ENCODE measurements at regions not wholly inside any gene's neighbourhood (a gene's known extent, or its start where the extent isn't known, plus 50 kb on each side); places are given as distances from the start of the nearest gene placed in this dataset.

DNA sequence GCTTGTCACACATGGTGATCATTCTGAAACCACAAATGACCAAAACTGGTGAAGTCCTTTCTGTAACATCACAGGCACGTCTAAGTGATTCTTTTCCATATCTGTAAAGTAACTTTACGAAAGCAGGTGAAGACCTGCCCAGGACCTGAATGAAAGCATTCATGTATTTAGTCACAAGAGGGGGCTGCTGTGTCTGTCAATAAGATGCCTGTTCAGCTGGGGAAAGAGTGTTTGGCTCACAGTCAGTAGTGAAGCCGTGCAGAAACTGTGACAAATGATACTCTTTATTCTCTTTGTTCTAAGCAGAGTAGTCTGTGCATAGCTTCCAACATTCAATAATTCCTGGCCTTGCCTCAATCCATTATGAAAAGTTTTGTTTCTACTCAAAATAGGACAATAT is 373.5 kb upstream of the OR4E1 start:
- Histone ChIP-seq H3K27me3 (no peaks in the 10 kb centered on the region), H3K36me3 (no peaks in the 10 kb centered on the region), H3K4me3 (no peak overlapping the region), H3K9me3 (ENCODE audit: low read depth) (no peaks in the 10 kb centered on the region), H3K27ac (no peak overlapping the region), H3K4me1 (ENCODE audit: low read depth) (no peaks in the 10 kb centered on the region)
- peak in 1 of 2 donors; percentile 62 for DNase-seq (ENCODE audit: low read depth in 1 of 2, low spot score in 1 of 2)
- TF ChIP-seq, protein P1, sequence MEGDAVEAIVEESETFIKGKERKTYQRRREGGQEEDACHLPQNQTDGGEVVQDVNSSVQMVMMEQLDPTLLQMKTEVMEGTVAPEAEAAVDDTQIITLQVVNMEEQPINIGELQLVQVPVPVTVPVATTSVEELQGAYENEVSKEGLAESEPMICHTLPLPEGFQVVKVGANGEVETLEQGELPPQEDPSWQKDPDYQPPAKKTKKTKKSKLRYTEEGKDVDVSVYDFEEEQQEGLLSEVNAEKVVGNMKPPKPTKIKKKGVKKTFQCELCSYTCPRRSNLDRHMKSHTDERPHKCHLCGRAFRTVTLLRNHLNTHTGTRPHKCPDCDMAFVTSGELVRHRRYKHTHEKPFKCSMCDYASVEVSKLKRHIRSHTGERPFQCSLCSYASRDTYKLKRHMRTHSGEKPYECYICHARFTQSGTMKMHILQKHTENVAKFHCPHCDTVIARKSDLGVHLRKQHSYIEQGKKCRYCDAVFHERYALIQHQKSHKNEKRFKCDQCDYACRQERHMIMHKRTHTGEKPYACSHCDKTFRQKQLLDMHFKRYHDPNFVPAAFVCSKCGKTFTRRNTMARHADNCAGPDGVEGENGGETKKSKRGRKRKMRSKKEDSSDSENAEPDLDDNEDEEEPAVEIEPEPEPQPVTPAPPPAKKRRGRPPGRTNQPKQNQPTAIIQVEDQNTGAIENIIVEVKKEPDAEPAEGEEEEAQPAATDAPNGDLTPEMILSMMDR (IDR thresholded peaks at IDR 0.05; ENCODE audit: low read depth, low read length) = no peak

DNA sequence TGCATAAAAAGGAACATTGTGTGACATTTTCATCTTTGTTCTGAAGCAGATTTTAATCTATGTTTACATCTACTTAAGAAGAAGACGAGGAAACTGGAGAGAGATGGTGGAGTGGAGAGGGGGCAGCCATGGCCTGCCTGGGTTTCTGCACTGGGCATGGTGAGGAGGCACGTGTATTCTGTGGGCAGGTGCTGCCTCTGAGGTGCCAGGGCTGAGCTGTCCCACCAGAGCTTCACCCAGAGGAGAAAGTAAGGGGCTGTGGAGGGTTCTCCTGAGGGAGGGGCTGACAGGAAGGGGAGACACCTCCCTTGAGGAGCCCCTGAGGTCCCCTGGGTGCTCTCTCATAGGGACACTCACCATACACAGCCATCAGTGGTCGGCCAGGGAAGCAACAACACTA is 372.4 kb upstream of the OR4E1 start:
- DNase-seq (ENCODE audit: low read depth in 1 of 2, low spot score in 1 of 2) = no peak
- H3K27ac ChIP-seq = no peak overlapping the region
- H3K4me3 ChIP-seq = no peak overlapping the region
- no peaks in the 10 kb centered on the region for H3K4me1 ChIP-seq (ENCODE audit: low read depth)
- TF ChIP-seq, protein P1 (IDR thresholded peaks at IDR 0.05; ENCODE audit: low read depth, low read length) = no peak
- no peaks in the 10 kb centered on the region for H3K36me3 ChIP-seq
- H3K27me3 ChIP-seq = peaks cover 4% of the 10 kb centered on the region
- no peaks in the 10 kb centered on the region for H3K9me3 ChIP-seq (ENCODE audit: low read depth)

DNA sequence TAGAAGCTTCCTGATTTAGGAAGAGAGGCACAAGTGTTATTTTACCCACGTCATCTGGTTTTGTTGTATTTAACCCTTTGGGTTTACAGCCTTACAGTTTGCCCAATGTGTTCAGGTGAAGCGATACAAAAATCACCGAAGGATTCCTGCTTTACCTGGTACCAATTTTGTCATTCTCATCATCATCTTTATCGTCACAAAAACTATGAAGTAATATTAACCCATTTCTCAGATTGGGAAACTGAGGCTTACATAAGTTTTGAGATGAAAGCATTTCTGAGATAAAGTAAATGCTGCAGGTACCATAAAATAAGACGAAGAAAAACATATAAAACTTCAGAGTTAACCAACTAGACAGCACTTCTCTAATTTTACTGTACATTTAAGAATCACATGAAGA is 370.6 kb upstream of the OR4E1 start:
- no peaks in the 10 kb centered on the region for H3K36me3 ChIP-seq
- H3K27me3 ChIP-seq = peaks cover 4% of the 10 kb centered on the region
- H3K27ac ChIP-seq = no peak overlapping the region
- no peak for DNase-seq (ENCODE audit: low read depth in 1 of 2, low spot score in 1 of 2)
- H3K9me3 ChIP-seq (ENCODE audit: low read depth) = no peaks in the 10 kb centered on the region
- H3K4me1 ChIP-seq (ENCODE audit: low read depth) = no peaks in the 10 kb centered on the region
- no peak overlapping the region for H3K4me3 ChIP-seq
- TF ChIP-seq, protein P1 (IDR thresholded peaks at IDR 0.05; ENCODE audit: low read depth, low read length) = no peak

DNA sequence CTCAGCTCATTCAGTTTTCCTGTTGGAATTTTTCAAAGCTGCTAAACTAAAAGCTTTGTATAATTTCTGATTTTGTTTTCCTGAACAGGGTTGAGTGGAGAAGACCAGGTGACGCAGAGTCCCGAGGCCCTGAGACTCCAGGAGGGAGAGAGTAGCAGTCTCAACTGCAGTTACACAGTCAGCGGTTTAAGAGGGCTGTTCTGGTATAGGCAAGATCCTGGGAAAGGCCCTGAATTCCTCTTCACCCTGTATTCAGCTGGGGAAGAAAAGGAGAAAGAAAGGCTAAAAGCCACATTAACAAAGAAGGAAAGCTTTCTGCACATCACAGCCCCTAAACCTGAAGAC is 367.1 kb upstream of the OR4E1 start:
- no peak for DNase-seq (ENCODE audit: low read depth in 1 of 2, low spot score in 1 of 2)
- Histone ChIP-seq H3K9me3 (ENCODE audit: low read depth) (no peaks in the 10 kb centered on the region), H3K27me3 (peaks cover 4% of the 10 kb centered on the region), H3K4me1 (ENCODE audit: low read depth) (no peaks in the 10 kb centered on the region), H3K27ac (no peak overlapping the region), H3K36me3 (no peaks in the 10 kb centered on the region), H3K4me3 (no peak overlapping the region)
- TF ChIP-seq, protein P1 (IDR thresholded peaks at IDR 0.05; ENCODE audit: low read depth, low read length) = no peak

DNA sequence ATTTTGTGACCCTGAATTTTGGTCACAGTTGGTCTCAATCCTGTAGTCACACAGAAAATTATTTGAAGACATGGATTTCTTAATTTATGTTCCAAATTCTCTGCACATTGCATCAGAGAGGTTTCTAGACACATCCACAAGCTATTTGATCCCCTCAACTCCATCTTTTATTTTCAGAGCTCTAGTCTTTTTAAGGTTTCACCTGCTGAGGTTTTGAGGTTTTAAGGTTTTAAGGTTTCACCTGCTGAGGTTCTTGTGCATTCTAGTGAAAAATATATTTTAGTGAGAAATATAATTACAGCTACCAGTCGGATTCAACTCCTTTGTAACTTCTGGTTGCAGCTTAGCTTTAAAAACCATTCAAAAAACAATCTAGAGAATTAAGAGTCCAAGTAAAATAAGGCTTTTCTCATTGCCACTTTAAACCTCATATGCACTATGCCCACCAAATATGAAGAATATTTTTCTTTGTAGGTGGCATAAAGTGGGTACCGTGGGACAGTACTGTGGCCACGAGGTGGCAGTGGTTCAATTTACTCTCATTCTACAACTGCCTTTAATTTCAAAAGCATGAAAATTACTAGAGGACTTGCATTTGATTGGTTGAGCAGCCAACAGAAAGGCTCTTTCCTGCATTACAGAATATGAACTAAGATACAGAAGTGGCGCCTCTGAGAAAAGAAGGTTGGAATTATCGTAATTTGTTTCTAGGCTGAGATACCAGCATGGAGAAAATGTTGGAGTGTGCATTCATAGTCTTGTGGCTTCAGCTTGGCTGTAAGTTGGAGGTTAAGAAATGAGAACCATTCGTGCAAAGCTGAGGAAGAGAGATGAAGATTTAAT is 366.5 kb upstream of the OR4E1 start:
- Histone ChIP-seq H3K36me3 (no peaks in the 10 kb centered on the region), H3K4me1 (ENCODE audit: low read depth) (no peaks in the 10 kb centered on the region), H3K4me3 (no peak overlapping the region), H3K27ac (no peak overlapping the region), H3K27me3 (peaks cover 4% of the 10 kb centered on the region), H3K9me3 (ENCODE audit: low read depth) (no peaks in the 10 kb centered on the region)
- TF ChIP-seq, protein P1 (IDR thresholded peaks at IDR 0.05; ENCODE audit: low read depth, low read length) = peak; percentile 46
- peak; percentile 7 to 15 for DNase-seq (ENCODE audit: low read depth in 1 of 2, low spot score in 1 of 2)
